Germinal center (tissue), 1 donor: ENCODE measurements at regions not wholly inside any gene's neighbourhood (a gene's known extent, or its start where the extent isn't known, plus 50 kb on each side); places are given as distances from the start of the nearest gene placed in this dataset.
"Not testable (repeated sequence)": the region's sequence is repeated elsewhere in the genome, so short reads cannot be mapped to it uniquely, and the experiment has no call there.

Source experiments
- DNase-seq: peaks from one replicate; pipeline ENCODE4 v3.0.0; 2012; ENCODE audit warnings: mixed read lengths, low spot score

- no peak for DNase-seq
Observed at GRCh38 chr5:128798871-128799270, 166.4 kb upstream of the SLC27A6 start.

GRCh38 chr5:128799945-128800344 lies 165.3 kb upstream of the SLC27A6 start:
- DNase-seq: no peak

- no peak for DNase-seq
Observed at GRCh38 chr5:128800377-128800776, 164.9 kb upstream of the SLC27A6 start.

- DNase-seq: no peak
Observed at GRCh38 chr5:128813317-128814070, 151.8 kb upstream of the SLC27A6 start.

GRCh38 chr5:128815201-128815600 lies 150.1 kb upstream of the SLC27A6 start:
- no peak for DNase-seq

- DNase-seq: no peak
Observed at GRCh38 chr5:128825826-128826225, 139.5 kb upstream of the SLC27A6 start.

GRCh38 chr5:128826275-128826674 lies 139.0 kb upstream of the SLC27A6 start:
- no peak for DNase-seq

GRCh38 chr5:128836571-128836970 lies 128.7 kb upstream of the SLC27A6 start:
- no peak for DNase-seq

GRCh38 chr5:128838623-128839022 lies 126.7 kb upstream of the SLC27A6 start:
- no peak for DNase-seq

- DNase-seq: no peak
Observed at GRCh38 chr5:128842241-128842640, 123.0 kb upstream of the SLC27A6 start.

GRCh38 chr5:128844354-128844923 lies 120.8 kb upstream of the SLC27A6 start:
- DNase-seq: no peak

- DNase-seq: no peak
Observed at GRCh38 chr5:128850049-128850448, 115.2 kb upstream of the SLC27A6 start.

GRCh38 chr5:128854931-128855330 lies 110.4 kb upstream of the SLC27A6 start:
- no peak for DNase-seq

GRCh38 chr5:128857076-128857677 lies 108.1 kb upstream of the SLC27A6 start:
- DNase-seq: no peak

- no peak for DNase-seq
Observed at GRCh38 chr5:128858995-128859394, 106.3 kb upstream of the SLC27A6 start.

- DNase-seq: not testable (repeated sequence)
Observed at GRCh38 chr5:128861155-128861554, 104.1 kb upstream of the SLC27A6 start.

GRCh38 chr5:128869970-128870369 lies 95.3 kb upstream of the SLC27A6 start:
- no peak for DNase-seq

GRCh38 chr5:128870373-128870772 lies 94.9 kb upstream of the SLC27A6 start:
- DNase-seq: no peak

- DNase-seq: no peak
Observed at GRCh38 chr5:128870923-128871322, 94.4 kb upstream of the SLC27A6 start.

GRCh38 chr5:128876569-128877382 lies 88.5 kb upstream of the SLC27A6 start:
- no peak for DNase-seq

- no peak for DNase-seq
Observed at GRCh38 chr5:128877476-128877875, 87.8 kb upstream of the SLC27A6 start.

- no peak for DNase-seq
Observed at GRCh38 chr5:128881502-128882018, 83.7 kb upstream of the SLC27A6 start.
